ENCODE measurements at regions not wholly inside any gene's neighbourhood (a gene's known extent, or its start where the extent isn't known, plus 50 kb on each side); places are given as distances from the start of the nearest gene placed in this dataset.

- TF ChIP-seq CTCF (IDR thresholded peaks at IDR 0.05) = no peak
- no peak for TF ChIP-seq SMC3 (IDR thresholded peaks at IDR 0.05; ENCODE audit: low read depth, low read length)
- no peak for TF ChIP-seq RFX5 (IDR thresholded peaks at IDR 0.05; ENCODE audit: low read length)
- TF ChIP-seq FOXJ3 (CRISPR knock-in tag; IDR thresholded peaks at IDR 0.05) = no peak
- no peak for TF ChIP-seq MAX (IDR thresholded peaks at IDR 0.05; ENCODE audit: low read depth)
- no peak for TF ChIP-seq YY1 (IDR thresholded peaks at IDR 0.05; ENCODE audit: low read depth)
- no peak for TF ChIP-seq TAF1 (IDR thresholded peaks at IDR 0.05; ENCODE audit: borderline replicate concordance, low read depth, low read length)
- TF ChIP-seq EP300 (IDR thresholded peaks at IDR 0.05; ENCODE audit: borderline replicate concordance in 1 of 2, low read depth in 1 of 2, low read length in 1 of 2) = no peak
- TF ChIP-seq POLR2AphosphoS5 (IDR thresholded peaks at IDR 0.05; ENCODE audit: low read depth, low read length) = no peak
- no peak for TF ChIP-seq JUND (IDR thresholded peaks at IDR 0.05)
- TF ChIP-seq EZH2phosphoT487 (IDR thresholded peaks at IDR 0.05; ENCODE audit: borderline replicate concordance, low read depth) = no peak
Measured at GRCh38 chr3:182723596-182723995, 69.7 kb upstream of the ATP11B start.

All from SK-N-SH (cell line).